Neural progenitor cell (in vitro differentiated cells): ENCODE measurements at regions not wholly inside any gene's neighbourhood (a gene's known extent, or its start where the extent isn't known, plus 50 kb on each side); places are given as distances from the start of the nearest gene placed in this dataset.

Experiments
- DNase-seq: peaks from one replicate; pipeline ENCODE4 v3.0.0-alpha.2; 2016; ENCODE audit warnings: low spot score
- H2AFZ ChIP-seq: fragments of 200-600 bp; sonication (generic); replicated peaks from 2 replicates; pipeline ENCODE4 v1.6.1; 2016; ENCODE audit warnings: antibody characterized with exemption
- H3F3A ChIP-seq: fragments of 200-600 bp; sonication (generic); 2 replicates; pipeline ENCODE4 v1.6.1; 2016; ENCODE audit warnings: antibody characterized with exemption, low read depth
- H3K27ac ChIP-seq: fragments of 200-600 bp; sonication (generic); 2 replicates; pipeline ENCODE4 v1.5.1; 2016; ENCODE audit warnings: mild to moderate bottlenecking
- H3K27me3 ChIP-seq: fragments of 200-600 bp; sonication (generic); 2 replicates; pipeline ENCODE4 v1.6.1; 2016; ENCODE audit warnings: mild to moderate bottlenecking, moderate library complexity
- H3K36me3 ChIP-seq: fragments of 200-600 bp; sonication (generic); 2 replicates; pipeline ENCODE4 v1.5.1; 2016
- H3K4me1 ChIP-seq: fragments of 200-600 bp; sonication (generic); 2 replicates; pipeline ENCODE4 v1.6.1; 2016; ENCODE audit warnings: mixed run types
- H3K4me2 ChIP-seq: fragments of 200-600 bp; sonication (generic); 2 replicates; pipeline ENCODE4 v1.6.1; 2016
- H3K4me3 ChIP-seq: fragments of 200-600 bp; sonication (generic); 2 replicates; pipeline ENCODE4 v1.5.1; 2016
- H3K79me2 ChIP-seq: fragments of 200-600 bp; sonication (generic); 2 replicates; pipeline ENCODE4 v1.6.1; 2016; ENCODE audit warnings: low read depth
- H3K9ac ChIP-seq: fragments of 200-600 bp; sonication (generic); 2 replicates; pipeline ENCODE4 v1.6.1; 2016
- H3K9me3 ChIP-seq: fragments of 200-600 bp; sonication (generic); 2 replicates; pipeline ENCODE4 v1.5.1; 2016; ENCODE audit warnings: low read depth
- H4K20me1 ChIP-seq: fragments of 200-600 bp; sonication (generic); 2 replicates; pipeline ENCODE4 v1.6.1; 2016; ENCODE audit warnings: low read depth
- H3K27ac Mint-ChIP-seq: 3 replicates; pipeline ENCODE4 v1.8.0; 2021; ENCODE audit warnings: mixed read lengths
- H3K27me3 Mint-ChIP-seq: 2 replicates; pipeline ENCODE4 v1.8.0; 2022; ENCODE audit warnings: low read depth, mild to moderate bottlenecking, inconsistent platforms, moderate library complexity, mixed read lengths; ENCODE audit not compliant: insufficient read depth
- H3K36me3 Mint-ChIP-seq: 3 replicates; pipeline ENCODE4 v1.8.0; 2021; ENCODE audit warnings: mixed read lengths
- H3K4me1 Mint-ChIP-seq: 3 replicates; pipeline ENCODE4 v1.8.0; 2021; ENCODE audit warnings: mixed read lengths
- H3K4me3 Mint-ChIP-seq: 3 replicates; pipeline ENCODE4 v1.8.0; 2021; ENCODE audit warnings: mild to moderate bottlenecking, moderate library complexity, mixed read lengths
- H3K9me3 Mint-ChIP-seq: 3 replicates; pipeline ENCODE4 v1.8.0; 2020; ENCODE audit warnings: mixed read lengths
- EZH2 ChIP-seq: fragments of 200-600 bp; sonication (generic); IDR thresholded peaks from 2 replicates; pipeline ENCODE4 v1.6.1; 2017; ENCODE audit warnings: antibody characterized with exemption, mild to moderate bottlenecking, moderate library complexity
- EZH2phosphoT487 ChIP-seq: fragments of 200-600 bp; sonication (generic); IDR thresholded peaks from 2 replicates; pipeline ENCODE4 v1.6.1; 2017; ENCODE audit warnings: antibody characterized with exemption
- TF ChIP-seq, protein P1 (sequence below): fragments of 200-600 bp; sonication (generic); IDR thresholded peaks from 2 replicates; pipeline ENCODE4 v1.5.1; 2017; ENCODE audit warnings: antibody characterized with exemption, mild to moderate bottlenecking

DNA sequence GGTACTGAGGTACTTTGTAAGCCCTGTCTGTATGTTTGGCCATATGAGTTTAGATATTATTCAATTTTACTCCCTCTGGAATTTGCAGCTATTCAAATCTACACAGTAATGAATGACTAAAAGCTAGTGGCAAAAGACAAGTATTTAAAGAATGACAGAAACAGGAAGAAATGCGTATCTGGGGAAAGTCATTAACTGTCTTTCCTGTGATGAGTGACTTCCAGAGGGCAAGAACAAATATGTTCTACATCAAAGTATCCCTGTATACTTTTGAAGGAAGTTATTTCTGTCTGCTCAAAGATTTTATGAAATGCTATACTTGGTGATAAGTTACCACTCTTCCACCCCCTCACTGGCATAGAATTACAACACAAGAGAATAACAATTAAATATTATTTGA is 489.3 kb upstream of the SOX9 start:
- Histone ChIP-seq H3K4me1 (no peaks in the 10 kb centered on the region), H3K4me2 (no peak overlapping the region), H2AFZ (no peak overlapping the region), H3K4me3 (no peak overlapping the region), H3F3A (no peaks in the 10 kb centered on the region), H3K79me2 (no peaks in the 10 kb centered on the region), H3K27ac (no peak overlapping the region), H3K9me3 (no peaks in the 10 kb centered on the region), H3K36me3 (no peaks in the 10 kb centered on the region), H3K27me3 (no peaks in the 10 kb centered on the region), H4K20me1 (no peaks in the 10 kb centered on the region), H3K9ac (no peak overlapping the region)
- no peak for DNase-seq
- no peaks in the 10 kb centered on the region for H3K36me3 Mint-ChIP-seq
- no peak overlapping the region for H3K27ac Mint-ChIP-seq
- TF ChIP-seq EZH2phosphoT487 = no peak
- no peak for TF ChIP-seq EZH2
- TF ChIP-seq, protein P1, sequence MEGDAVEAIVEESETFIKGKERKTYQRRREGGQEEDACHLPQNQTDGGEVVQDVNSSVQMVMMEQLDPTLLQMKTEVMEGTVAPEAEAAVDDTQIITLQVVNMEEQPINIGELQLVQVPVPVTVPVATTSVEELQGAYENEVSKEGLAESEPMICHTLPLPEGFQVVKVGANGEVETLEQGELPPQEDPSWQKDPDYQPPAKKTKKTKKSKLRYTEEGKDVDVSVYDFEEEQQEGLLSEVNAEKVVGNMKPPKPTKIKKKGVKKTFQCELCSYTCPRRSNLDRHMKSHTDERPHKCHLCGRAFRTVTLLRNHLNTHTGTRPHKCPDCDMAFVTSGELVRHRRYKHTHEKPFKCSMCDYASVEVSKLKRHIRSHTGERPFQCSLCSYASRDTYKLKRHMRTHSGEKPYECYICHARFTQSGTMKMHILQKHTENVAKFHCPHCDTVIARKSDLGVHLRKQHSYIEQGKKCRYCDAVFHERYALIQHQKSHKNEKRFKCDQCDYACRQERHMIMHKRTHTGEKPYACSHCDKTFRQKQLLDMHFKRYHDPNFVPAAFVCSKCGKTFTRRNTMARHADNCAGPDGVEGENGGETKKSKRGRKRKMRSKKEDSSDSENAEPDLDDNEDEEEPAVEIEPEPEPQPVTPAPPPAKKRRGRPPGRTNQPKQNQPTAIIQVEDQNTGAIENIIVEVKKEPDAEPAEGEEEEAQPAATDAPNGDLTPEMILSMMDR = no peak
- peaks cover 3% of the 10 kb centered on the region for H3K27me3 Mint-ChIP-seq
- H3K4me1 Mint-ChIP-seq = no peaks in the 10 kb centered on the region
- no peak overlapping the region for H3K4me3 Mint-ChIP-seq
- H3K9me3 Mint-ChIP-seq = no peaks in the 10 kb centered on the region

GRCh38 chr17:71632328-71632727 is 488.5 kb upstream of the SOX9 start:
- Histone ChIP-seq H3K27ac (no peak overlapping the region), H3K9me3 (no peaks in the 10 kb centered on the region), H4K20me1 (no peaks in the 10 kb centered on the region), H3K4me2 (no peak overlapping the region), H2AFZ (no peak overlapping the region), H3K4me3 (no peak overlapping the region), H3K27me3 (no peaks in the 10 kb centered on the region), H3K9ac (no peak overlapping the region), H3F3A (no peaks in the 10 kb centered on the region), H3K79me2 (no peaks in the 10 kb centered on the region), H3K36me3 (no peaks in the 10 kb centered on the region), H3K4me1 (no peaks in the 10 kb centered on the region)
- no peaks in the 10 kb centered on the region for H3K4me1 Mint-ChIP-seq
- peaks cover 3% of the 10 kb centered on the region for H3K27me3 Mint-ChIP-seq
- H3K4me3 Mint-ChIP-seq = no peak overlapping the region
- H3K27ac Mint-ChIP-seq = no peak overlapping the region
- H3K36me3 Mint-ChIP-seq = no peaks in the 10 kb centered on the region
- no peaks in the 10 kb centered on the region for H3K9me3 Mint-ChIP-seq
- no peak for TF ChIP-seq EZH2phosphoT487
- no peak for TF ChIP-seq EZH2
- TF ChIP-seq, protein P1 = no peak
- no peak for DNase-seq

GRCh38 chr17:71633391-71633849 is 487.4 kb upstream of the SOX9 start:
- H3K9ac ChIP-seq = no peak overlapping the region
- H3K9me3 Mint-ChIP-seq = no peaks in the 10 kb centered on the region
- no peaks in the 10 kb centered on the region for H3K4me1 Mint-ChIP-seq
- H3K4me1 ChIP-seq = no peaks in the 10 kb centered on the region
- H3K36me3 Mint-ChIP-seq = no peaks in the 10 kb centered on the region
- no peak overlapping the region for H3K27ac Mint-ChIP-seq
- no peak overlapping the region for H3K4me3 ChIP-seq
- H3K27me3 Mint-ChIP-seq = peaks cover 3% of the 10 kb centered on the region
- H3K27ac ChIP-seq = no peak overlapping the region
- no peak overlapping the region for H3K4me2 ChIP-seq
- H3K79me2 ChIP-seq = no peaks in the 10 kb centered on the region
- H4K20me1 ChIP-seq = no peaks in the 10 kb centered on the region
- no peak for DNase-seq
- no peaks in the 10 kb centered on the region for H3K9me3 ChIP-seq
- no peaks in the 10 kb centered on the region for H3F3A ChIP-seq
- H3K36me3 ChIP-seq = no peaks in the 10 kb centered on the region
- no peak overlapping the region for H3K4me3 Mint-ChIP-seq
- H3K27me3 ChIP-seq = no peaks in the 10 kb centered on the region
- no peak overlapping the region for H2AFZ ChIP-seq
- TF ChIP-seq, protein P1 = no peak
- TF ChIP-seq EZH2phosphoT487 = no peak
- no peak for TF ChIP-seq EZH2
